ENCODE measurements at regions not wholly inside any gene's neighbourhood (a gene's known extent, or its start where the extent isn't known, plus 50 kb on each side); places are given as distances from the start of the nearest gene placed in this dataset.

DNA sequence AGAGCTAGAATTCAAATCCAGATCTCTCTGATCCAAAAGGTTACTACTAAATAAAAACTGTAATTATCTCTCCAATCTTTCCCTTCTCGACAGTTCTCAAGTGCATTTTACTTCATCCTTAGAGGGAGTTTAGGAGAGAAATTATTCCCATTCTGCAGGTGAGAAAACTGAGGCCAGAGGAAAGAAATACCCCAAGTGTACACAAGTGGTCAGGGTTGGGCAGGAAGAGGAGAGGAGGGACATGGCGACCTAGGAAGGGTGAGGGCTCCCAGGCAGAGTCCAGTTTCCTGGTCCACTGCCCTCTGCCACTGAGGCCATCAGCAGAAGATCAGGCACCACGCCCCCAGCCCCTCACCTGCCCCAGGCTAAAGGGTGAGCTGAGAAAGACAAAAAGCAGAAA is 127.1 kb upstream of the RUNX3 start:
- H3K4me3 ChIP-seq (ENCODE audit: low read depth, low read length), result no peak overlapping the region
- TF ChIP-seq, protein P1, sequence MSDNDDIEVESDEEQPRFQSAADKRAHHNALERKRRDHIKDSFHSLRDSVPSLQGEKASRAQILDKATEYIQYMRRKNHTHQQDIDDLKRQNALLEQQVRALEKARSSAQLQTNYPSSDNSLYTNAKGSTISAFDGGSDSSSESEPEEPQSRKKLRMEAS (IDR thresholded peaks at IDR 0.05; ENCODE audit: low read depth, low read length), result no peak
- TF ChIP-seq CTCF (IDR thresholded peaks at IDR 0.05; ENCODE audit: low read depth, low read length), result no peak
- no peak for TF ChIP-seq MYC (IDR thresholded peaks at IDR 0.05; ENCODE audit: low read depth, low read length)
- no peak for TF ChIP-seq POLR2A (IDR thresholded peaks at IDR 0.05; ENCODE audit: extremely low read depth, insufficient read length)
- DNase-seq (ENCODE audit: low read depth), result no peak

DNA sequence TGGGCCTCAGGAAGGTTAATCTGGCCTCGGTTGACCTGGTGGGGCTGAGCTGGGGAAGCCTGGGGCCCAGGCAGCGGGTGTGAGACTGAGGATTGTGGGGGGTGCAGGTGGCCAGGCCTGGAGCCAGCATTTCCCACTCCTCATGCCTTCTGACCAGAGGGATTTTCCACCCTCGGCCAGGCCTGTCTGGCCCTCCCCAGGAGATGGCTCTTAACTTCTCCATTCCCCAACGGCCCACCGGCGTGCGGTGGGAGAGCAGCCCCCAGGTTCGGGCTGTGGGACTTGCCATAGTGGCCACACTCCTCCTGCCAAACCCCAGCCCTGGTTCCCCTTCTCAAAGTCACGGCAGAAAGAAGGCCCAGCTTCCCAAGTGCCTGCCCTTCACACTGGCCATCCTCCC is 126.5 kb upstream of the RUNX3 start:
- DNase-seq (ENCODE audit: low read depth), result no peak
- no peak overlapping the region for H3K4me3 ChIP-seq (ENCODE audit: low read depth, low read length)
- TF ChIP-seq CTCF (IDR thresholded peaks at IDR 0.05; ENCODE audit: low read depth, low read length) (no peak), POLR2A (IDR thresholded peaks at IDR 0.05; ENCODE audit: extremely low read depth, insufficient read length) (no peak), MYC (IDR thresholded peaks at IDR 0.05; ENCODE audit: low read depth, low read length) (no peak)
- TF ChIP-seq, protein P1 (IDR thresholded peaks at IDR 0.05; ENCODE audit: low read depth, low read length), result no peak

DNA sequence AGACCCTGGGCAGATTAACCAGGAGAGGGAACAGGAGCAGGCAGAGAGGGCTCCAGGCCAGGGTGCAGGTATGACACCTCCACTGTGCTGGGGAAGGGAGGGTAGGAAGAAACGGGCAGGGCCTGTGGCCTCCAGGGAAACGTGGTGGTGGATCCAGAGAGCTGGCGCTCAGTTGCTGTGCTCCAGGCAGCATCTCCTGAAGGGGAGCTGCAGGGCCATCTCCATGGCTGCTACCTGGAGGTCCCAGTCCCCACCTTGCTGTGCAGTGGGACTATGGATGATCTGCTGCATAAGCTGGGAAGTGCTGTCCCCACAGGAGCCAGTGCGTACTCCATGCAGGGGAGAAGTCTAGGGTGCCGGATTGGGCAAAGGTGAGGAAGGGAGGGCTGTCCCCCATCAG is 125.9 kb upstream of the RUNX3 start:
- no peak overlapping the region for H3K4me3 ChIP-seq (ENCODE audit: low read depth, low read length)
- DNase-seq (ENCODE audit: low read depth), result no peak
- TF ChIP-seq MYC (IDR thresholded peaks at IDR 0.05; ENCODE audit: low read depth, low read length), result no peak
- TF ChIP-seq CTCF (IDR thresholded peaks at IDR 0.05; ENCODE audit: low read depth, low read length), result no peak
- TF ChIP-seq, protein P1 (IDR thresholded peaks at IDR 0.05; ENCODE audit: low read depth, low read length), result no peak
- TF ChIP-seq POLR2A (IDR thresholded peaks at IDR 0.05; ENCODE audit: extremely low read depth, insufficient read length), result no peak

- TF ChIP-seq CTCF (IDR thresholded peaks at IDR 0.05; ENCODE audit: low read depth, low read length) (no peak), POLR2A (IDR thresholded peaks at IDR 0.05; ENCODE audit: extremely low read depth, insufficient read length) (no peak), MYC (IDR thresholded peaks at IDR 0.05; ENCODE audit: low read depth, low read length) (no peak)
- TF ChIP-seq, protein P1 (IDR thresholded peaks at IDR 0.05; ENCODE audit: low read depth, low read length), result no peak
- DNase-seq (ENCODE audit: low read depth), result no peak
- H3K4me3 ChIP-seq (ENCODE audit: low read depth, low read length), result no peak overlapping the region
Measured at GRCh38 chr1:25055324-25055780, 125.3 kb upstream of the RUNX3 start.

- no peak for DNase-seq (ENCODE audit: low read depth)
- no peak overlapping the region for H3K4me3 ChIP-seq (ENCODE audit: low read depth, low read length)
- no peak for TF ChIP-seq CTCF (IDR thresholded peaks at IDR 0.05; ENCODE audit: low read depth, low read length)
- TF ChIP-seq, protein P1 (IDR thresholded peaks at IDR 0.05; ENCODE audit: low read depth, low read length), result no peak
- no peak for TF ChIP-seq MYC (IDR thresholded peaks at IDR 0.05; ENCODE audit: low read depth, low read length)
- no peak for TF ChIP-seq POLR2A (IDR thresholded peaks at IDR 0.05; ENCODE audit: extremely low read depth, insufficient read length)
Measured at GRCh38 chr1:25054526-25055323, 124.6 kb upstream of the RUNX3 start.

Data from NB4 (cell line).